ENCODE measurements at regions not wholly inside any gene's neighbourhood (a gene's known extent, or its start where the extent isn't known, plus 50 kb on each side); places are given as distances from the start of the nearest gene placed in this dataset.

DNA sequence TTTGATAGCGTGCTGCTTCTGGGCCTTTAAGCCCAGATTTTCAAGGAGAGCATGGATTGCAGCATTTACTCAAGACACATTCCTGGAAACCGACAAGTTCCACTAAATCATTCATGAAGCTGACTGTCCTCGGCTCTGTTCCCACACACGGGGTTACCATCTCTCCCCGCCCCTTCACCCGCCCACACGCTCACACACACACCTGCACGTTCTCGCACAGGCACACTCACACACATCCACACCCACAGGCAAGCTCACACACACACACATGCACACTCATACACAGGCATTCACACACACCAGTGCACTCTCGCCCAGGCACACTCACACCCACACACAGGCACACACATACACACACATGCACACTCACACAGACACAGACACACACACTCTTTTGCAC is 150.0 kb upstream of the AGAP1 start:
- Histone ChIP-seq H3K4me1 (peaks cover 22% of the 10 kb centered on the region), H3K4me2 (peak overlapping the region; percentile 18; the same call in 1 of the 3 replicates), H3K27ac (peak overlapping the region in 1 of 2 experiments; percentile 72; a peak in 3 of 6 replicates), H3K9me3 (no peaks in the 10 kb centered on the region; the same call in 2 of the 3 replicates), H3K4me3 (no peak overlapping the region)
- ATAC-seq, result peak; percentile 51 to 61; a peak in 4 of 6 replicates
- DNase-seq (ENCODE audit: low read depth in 1 of 2, low spot score in 1 of 2), result peak in 1 of 2 experiments; percentile 40
- WGBS (ENCODE audit: missing lambda C conversion rate), result 63% methylated on average over 10 of the region's 10 CpGs
- FAIRE-seq, result no peak
- no peak for TF ChIP-seq JUNB (IDR thresholded peaks at IDR 0.05)
- no peak for TF ChIP-seq EP300 (IDR thresholded peaks at IDR 0.05)
- no peak for TF ChIP-seq NR3C1 (IDR thresholded peaks at IDR 0.05)
- no peak for TF ChIP-seq CHD4 (IDR thresholded peaks at IDR 0.05; ENCODE audit: borderline replicate concordance)
- TF ChIP-seq ZC3H11A (IDR thresholded peaks at IDR 0.05), result no peak
- no peak for TF ChIP-seq KDM5A (IDR thresholded peaks at IDR 0.05)
- no peak for TF ChIP-seq RFX5 (IDR thresholded peaks at IDR 0.05)
- TF ChIP-seq, protein P1, sequence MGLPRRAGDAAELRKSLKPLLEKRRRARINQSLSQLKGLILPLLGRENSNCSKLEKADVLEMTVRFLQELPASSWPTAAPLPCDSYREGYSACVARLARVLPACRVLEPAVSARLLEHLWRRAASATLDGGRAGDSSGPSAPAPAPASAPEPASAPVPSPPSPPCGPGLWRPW (IDR thresholded peaks at IDR 0.05), result no peak
- TF ChIP-seq FOXS1 (CRISPR knock-in tag; IDR thresholded peaks at IDR 0.05), result no peak
- TF ChIP-seq RNF2 (IDR thresholded peaks at IDR 0.05; ENCODE audit: borderline replicate concordance, low read depth), result no peak
- no peak for TF ChIP-seq RCOR1 (IDR thresholded peaks at IDR 0.05; ENCODE audit: low read depth, low read length)
- no peak for TF ChIP-seq ESRRA (IDR thresholded peaks at IDR 0.05; ENCODE audit: borderline replicate concordance, low read length)
- no peak for TF ChIP-seq ZSCAN20 (CRISPR knock-in tag; IDR thresholded peaks at IDR 0.05)
- no peak for TF ChIP-seq ZFP36 (IDR thresholded peaks at IDR 0.05; ENCODE audit: borderline replicate concordance, partially characterized antibody)
- no peak for TF ChIP-seq ZNF302 (CRISPR knock-in tag; IDR thresholded peaks at IDR 0.05)
- TF ChIP-seq MYC (IDR thresholded peaks at IDR 0.05; ENCODE audit: borderline replicate concordance, low read length), result no peak
- TF ChIP-seq CHD2 (IDR thresholded peaks at IDR 0.05; ENCODE audit: low read length, partially characterized antibody), result no peak
- ChIA-PET CTCF (no interaction called here), POLR2A (no interaction called here)

DNA sequence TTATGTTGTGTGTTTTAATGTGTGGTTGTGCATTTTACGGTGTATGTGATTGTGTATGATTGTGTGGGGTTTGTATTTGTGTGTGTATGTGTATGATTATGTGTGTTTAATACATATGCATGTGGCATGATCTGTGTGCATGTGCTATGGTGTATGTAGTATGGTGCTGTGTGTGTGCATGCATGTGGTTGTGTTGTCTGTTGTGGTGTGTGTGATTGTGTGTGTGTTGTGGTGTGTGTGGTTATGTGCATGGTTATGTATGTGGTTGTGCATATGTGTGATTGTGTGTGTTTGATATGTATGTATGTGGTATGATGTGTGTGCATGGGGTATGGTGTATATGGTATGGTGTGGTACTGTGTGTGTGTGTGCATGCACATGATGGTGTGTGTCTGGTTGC is 148.1 kb upstream of the AGAP1 start:
- ATAC-seq, result no peak

DNA sequence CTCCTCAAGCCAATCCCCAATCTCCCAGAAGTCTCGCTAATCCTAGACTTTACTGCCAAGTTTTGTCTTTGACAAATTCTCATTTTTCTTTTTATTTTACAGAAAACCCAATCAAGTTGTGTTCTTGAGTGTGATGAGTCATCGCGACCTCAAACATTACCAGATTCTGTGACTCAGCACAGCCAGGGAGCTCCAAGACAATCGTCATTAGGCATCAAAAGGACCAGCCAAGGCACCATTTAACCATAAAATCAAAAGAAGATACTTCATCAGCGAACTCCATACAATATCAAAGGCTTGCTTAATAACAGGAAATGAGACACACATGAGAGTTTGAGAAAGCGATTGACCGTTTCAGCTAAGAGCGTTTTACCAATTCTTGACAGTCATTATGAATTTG is 146.2 kb upstream of the AGAP1 start:
- 57% methylated on average over 8 of the region's 8 CpGs for WGBS (ENCODE audit: missing lambda C conversion rate)
- POLR2A ChIA-PET, result no interaction called here
- peak; percentile 59 to 73 for DNase-seq (ENCODE audit: low read depth in 1 of 2, low spot score in 1 of 2)
- H3K4me1 ChIP-seq, result peaks cover 22% of the 10 kb centered on the region
- CTCF ChIA-PET, result interaction anchor here (0.8 to 1.2 kb wide), 2 partner anchors 8 to 37 kb away, joined by 3 read pairs; no protein-coding TSS in a partner anchor
- H3K4me2 ChIP-seq, result peak overlapping the region; percentile 38; the same call in 2 of the 3 replicates
- peak; percentile 51 to 54; a peak in 2 of 6 replicates for ATAC-seq
- no peak overlapping the region for H3K4me3 ChIP-seq
- no peaks in the 10 kb centered on the region for H3K9me3 ChIP-seq
- no peak for FAIRE-seq
- peak overlapping the region; percentile 25 to 74; a peak in 5 of 6 replicates for H3K27ac ChIP-seq
- peak in 1 of 2 experiments; percentile 23; a peak in 1 of 5 replicates for TF ChIP-seq EP300 (IDR thresholded peaks at IDR 0.05)
- TF ChIP-seq, protein P2, sequence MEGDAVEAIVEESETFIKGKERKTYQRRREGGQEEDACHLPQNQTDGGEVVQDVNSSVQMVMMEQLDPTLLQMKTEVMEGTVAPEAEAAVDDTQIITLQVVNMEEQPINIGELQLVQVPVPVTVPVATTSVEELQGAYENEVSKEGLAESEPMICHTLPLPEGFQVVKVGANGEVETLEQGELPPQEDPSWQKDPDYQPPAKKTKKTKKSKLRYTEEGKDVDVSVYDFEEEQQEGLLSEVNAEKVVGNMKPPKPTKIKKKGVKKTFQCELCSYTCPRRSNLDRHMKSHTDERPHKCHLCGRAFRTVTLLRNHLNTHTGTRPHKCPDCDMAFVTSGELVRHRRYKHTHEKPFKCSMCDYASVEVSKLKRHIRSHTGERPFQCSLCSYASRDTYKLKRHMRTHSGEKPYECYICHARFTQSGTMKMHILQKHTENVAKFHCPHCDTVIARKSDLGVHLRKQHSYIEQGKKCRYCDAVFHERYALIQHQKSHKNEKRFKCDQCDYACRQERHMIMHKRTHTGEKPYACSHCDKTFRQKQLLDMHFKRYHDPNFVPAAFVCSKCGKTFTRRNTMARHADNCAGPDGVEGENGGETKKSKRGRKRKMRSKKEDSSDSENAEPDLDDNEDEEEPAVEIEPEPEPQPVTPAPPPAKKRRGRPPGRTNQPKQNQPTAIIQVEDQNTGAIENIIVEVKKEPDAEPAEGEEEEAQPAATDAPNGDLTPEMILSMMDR (IDR thresholded peaks at IDR 0.05), result no peak
- TF ChIP-seq TFCP2L1 (CRISPR knock-in tag; IDR thresholded peaks at IDR 0.05), result no peak
- peak; percentile 80 for TF ChIP-seq MAFK (IDR thresholded peaks at IDR 0.05; ENCODE audit: partially characterized antibody)
- TF ChIP-seq NFE2L2 (conservative IDR thresholded peaks at IDR 0.05; ENCODE audit: low read length), result peak; percentile 42
- TF ChIP-seq FOSL2 (IDR thresholded peaks at IDR 0.05), result peak; percentile 65; the same call in 1 of the 2 replicates
- peak; percentile 97 for TF ChIP-seq FOSL2 (CRISPR knock-in tag; IDR thresholded peaks at IDR 0.05)
- peak; percentile 47; the same call in 1 of the 2 replicates for TF ChIP-seq JUNB (IDR thresholded peaks at IDR 0.05)

More for the DNA sequence above, 148.1 kb upstream of the AGAP1 start:
- POLR2A ChIA-PET, result no interaction called here
- 86% methylated on average over 1 of the region's 1 CpG for WGBS (ENCODE audit: missing lambda C conversion rate)
- H3K27ac ChIP-seq, result no peak overlapping the region
- H3K4me3 ChIP-seq, result no peak overlapping the region
- CTCF ChIA-PET, result no interaction called here
- TF ChIP-seq, protein P3, sequence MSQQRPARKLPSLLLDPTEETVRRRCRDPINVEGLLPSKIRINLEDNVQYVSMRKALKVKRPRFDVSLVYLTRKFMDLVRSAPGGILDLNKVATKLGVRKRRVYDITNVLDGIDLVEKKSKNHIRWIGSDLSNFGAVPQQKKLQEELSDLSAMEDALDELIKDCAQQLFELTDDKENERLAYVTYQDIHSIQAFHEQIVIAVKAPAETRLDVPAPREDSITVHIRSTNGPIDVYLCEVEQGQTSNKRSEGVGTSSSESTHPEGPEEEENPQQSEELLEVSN (IDR thresholded peaks at IDR 0.05; ENCODE audit: borderline replicate concordance, low read depth), result no peak
- TF ChIP-seq KDM1A (IDR thresholded peaks at IDR 0.05; ENCODE audit: low read depth) (no peak), JUNB (IDR thresholded peaks at IDR 0.05) (no peak), NFE2L2 (conservative IDR thresholded peaks at IDR 0.05; ENCODE audit: low read length) (no peak), ZNF302 (CRISPR knock-in tag; IDR thresholded peaks at IDR 0.05) (no peak), SREBF2 (IDR thresholded peaks at IDR 0.05) (no peak)
- TF ChIP-seq, protein P4, sequence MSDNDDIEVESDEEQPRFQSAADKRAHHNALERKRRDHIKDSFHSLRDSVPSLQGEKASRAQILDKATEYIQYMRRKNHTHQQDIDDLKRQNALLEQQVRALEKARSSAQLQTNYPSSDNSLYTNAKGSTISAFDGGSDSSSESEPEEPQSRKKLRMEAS (IDR thresholded peaks at IDR 0.05), result no peak
- DNase-seq (ENCODE audit: low read depth in 1 of 2, low spot score in 1 of 2) (no peak), FAIRE-seq (no peak)
- H3K9me3 ChIP-seq, result no peaks in the 10 kb centered on the region
- no peak overlapping the region for H3K4me2 ChIP-seq
- peaks cover 22% of the 10 kb centered on the region for H3K4me1 ChIP-seq
